ENCODE measurements at regions not wholly inside any gene's neighbourhood (a gene's known extent, or its start where the extent isn't known, plus 50 kb on each side); places are given as distances from the start of the nearest gene placed in this dataset.
A peak's percentile ranks its signal among the peaks of the same experiment; 100 is the strongest.
"Not testable (repeated sequence)": the region's sequence is repeated elsewhere in the genome, so short reads cannot be mapped to it uniquely, and the experiment has no call there.

DNA sequence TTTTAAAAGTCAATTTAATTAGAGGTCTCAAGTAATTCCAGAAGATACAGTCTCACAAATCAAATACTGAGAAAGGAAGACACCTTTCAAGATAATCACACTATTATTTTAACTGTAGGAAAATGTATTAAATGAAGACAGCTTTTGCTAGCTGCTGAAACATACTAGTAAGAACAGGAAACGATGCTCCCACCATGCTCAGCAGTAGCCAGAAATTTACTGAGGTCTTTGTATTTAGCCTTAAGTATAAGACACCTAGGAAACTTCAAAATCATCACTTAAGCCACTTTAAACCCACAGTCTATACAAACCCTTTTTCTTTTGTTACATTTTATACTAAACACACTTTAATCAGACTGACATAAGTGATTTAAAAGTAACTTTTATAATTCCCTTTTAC is 72.7 kb upstream of the NPIPB12 start:
- H3K4me1 ChIP-seq; H3K4me3 ChIP-seq; H3K36me3 ChIP-seq; DNase-seq; H3K9me3 ChIP-seq; H3K27me3 ChIP-seq; intact Hi-C loops (cut with DNase I); ATAC-seq; H3K27ac ChIP-seq: not testable (repeated sequence)
- peak; percentile 20 for FAIRE-seq
- 83 to 100% methylated on average over 1 of the region's 1 CpG for WGBS, 2 donors

DNA sequence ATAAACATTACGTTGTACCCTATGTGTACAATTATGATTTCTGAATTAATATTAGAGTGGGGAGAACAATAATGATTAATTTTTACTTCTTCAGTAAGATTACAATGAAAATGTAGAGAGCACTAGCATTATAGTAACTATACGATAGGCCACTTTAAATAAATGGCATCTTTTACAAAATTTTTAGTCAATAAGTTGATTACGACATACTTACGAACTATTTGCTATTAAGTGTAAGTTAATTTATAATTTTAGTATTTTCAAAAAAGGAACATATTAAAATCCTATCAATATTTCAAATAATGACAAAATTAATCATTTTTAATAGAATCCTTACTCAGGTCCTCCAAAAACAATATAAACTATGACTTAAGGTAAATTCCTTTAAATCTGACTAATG is 75.6 kb upstream of the NPIPB12 start:
- H3K27me3 ChIP-seq; intact Hi-C loops (cut with DNase I); H3K36me3 ChIP-seq; DNase-seq; H3K9me3 ChIP-seq; H3K4me1 ChIP-seq; H3K27ac ChIP-seq; ATAC-seq; H3K4me3 ChIP-seq: not testable (repeated sequence)
- peak; percentile 94 for FAIRE-seq
- 89 to 92% methylated on average over 4 of the region's 4 CpGs for WGBS, 2 donors

DNA sequence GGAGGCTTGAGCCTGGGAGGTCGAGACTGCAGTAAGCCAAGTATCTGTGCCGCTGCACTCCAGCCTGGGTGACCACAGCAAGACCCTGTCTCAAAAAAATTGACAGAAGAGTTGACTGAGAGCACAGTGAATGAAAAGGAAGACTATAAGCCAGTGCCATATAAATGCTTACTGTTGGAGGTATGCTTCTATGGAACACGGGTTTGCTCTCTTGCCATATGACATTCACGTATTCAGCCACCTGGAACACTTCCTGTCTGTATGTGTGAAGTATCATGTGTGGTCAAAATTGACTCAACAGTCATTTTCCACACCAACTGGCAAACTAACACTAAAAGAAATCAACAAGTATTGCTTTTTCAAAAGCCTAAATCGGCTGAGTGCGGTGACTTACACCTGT is 71.1 kb upstream of the SPN start:
- H3K27me3 ChIP-seq; ATAC-seq; FAIRE-seq; H3K9me3 ChIP-seq; intact Hi-C loops (cut with DNase I); H3K36me3 ChIP-seq; H3K27ac ChIP-seq; H3K4me3 ChIP-seq; H3K4me1 ChIP-seq; DNase-seq: not testable (repeated sequence)
- WGBS, 2 donors: 93 to 97% methylated on average over 3 to 4 of the region's 6 CpGs

DNA sequence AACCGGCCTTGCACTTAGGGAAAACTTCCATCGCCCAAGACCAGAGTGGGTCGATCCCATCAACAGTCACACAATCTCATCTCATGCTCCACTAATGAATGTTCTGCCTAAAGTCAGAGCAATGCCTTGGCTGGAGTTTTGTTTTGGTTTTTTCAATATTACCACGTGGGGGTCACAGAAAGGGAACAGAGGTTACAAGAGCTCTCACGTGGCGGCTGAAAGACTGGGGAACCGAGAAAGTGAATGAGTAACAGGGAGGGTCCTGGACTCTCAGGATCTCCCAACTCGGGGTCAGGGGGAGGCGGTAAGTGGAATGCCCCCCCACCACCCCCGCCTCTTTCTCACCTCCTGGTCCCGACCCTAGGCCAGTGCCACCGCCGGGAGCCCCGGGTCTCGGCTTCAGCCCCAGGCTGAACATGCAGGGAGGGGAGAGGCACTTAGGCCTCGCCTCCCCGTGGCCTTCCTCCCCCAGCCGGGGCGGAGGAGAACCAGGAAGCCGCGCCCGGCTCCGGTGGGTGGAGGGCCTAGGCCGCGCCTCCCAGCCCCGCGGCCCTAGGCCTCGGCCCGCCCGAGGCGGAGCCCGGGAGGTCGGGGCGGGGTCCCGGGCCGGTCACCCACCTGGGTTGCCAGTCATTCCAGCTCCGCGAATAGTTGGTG is 68.7 kb upstream of the SPN start:
- H3K36me3 ChIP-seq; H3K4me1 ChIP-seq; FAIRE-seq; H3K9me3 ChIP-seq; intact Hi-C loops (cut with DNase I); H3K27me3 ChIP-seq: not testable (repeated sequence)
- ATAC-seq: peak; percentile 68 to 78 (median 76)
- DNase-seq: peak in 4 of 6 donors; percentile 51 to 79 (median 64)
- 0% methylated on average over 12 to 21 of the region's 38 CpGs for WGBS, 2 donors
- H3K27ac ChIP-seq: peak overlapping the region; percentile 82 to 93 (median 86)
- peak overlapping the region; percentile 40 to 59 (median 48) for H3K4me3 ChIP-seq

DNA sequence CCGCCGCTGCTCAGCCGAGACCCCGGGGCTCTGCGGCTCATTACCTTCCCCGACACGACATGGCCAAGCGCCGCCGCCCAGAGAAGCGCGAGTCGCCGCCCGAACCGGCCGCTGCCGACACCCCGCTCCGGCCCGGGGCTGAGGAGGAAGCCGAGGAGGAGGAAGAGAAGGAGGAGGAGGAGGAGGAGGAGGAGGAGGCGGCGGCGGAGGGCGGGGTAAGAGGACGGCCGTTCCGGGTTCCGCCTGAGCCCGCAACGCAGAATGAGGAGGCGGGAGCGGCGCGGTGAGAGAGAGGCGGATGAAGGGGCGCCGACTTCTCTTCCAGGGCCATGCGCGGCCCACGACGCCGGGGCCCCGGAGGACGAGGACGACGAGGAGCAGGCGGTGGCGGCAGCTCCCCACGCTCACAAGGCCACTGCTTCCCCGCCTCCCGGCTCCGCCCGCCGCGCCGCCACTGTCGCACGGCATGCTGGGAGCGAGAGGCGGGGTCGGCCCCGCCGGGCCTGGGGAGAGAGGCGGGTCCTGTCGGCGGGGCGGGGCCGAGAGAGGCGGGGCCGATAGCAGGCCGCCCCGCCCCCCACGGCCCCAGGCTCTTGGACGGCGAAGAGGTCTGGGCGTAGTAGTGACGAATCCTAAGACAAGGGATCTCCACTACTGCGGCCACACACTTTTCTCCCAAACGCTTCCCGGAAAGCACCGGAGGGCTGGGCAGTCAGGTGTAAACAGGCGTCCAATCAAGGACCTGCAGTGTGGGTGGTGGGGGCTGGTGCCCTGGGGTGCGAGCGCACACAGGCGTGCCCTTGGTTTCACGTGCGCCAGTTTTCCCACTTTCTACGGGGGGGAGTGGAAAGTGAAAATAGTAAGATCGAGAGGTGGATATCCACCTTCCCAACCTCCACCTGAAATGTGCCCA is 67.9 kb upstream of the SPN start:
- H3K9me3 ChIP-seq; intact Hi-C loops (cut with DNase I); FAIRE-seq; H3K27me3 ChIP-seq; H3K4me1 ChIP-seq; H3K36me3 ChIP-seq: not testable (repeated sequence)
- ATAC-seq (peak; percentile 92 to 97 (median 94)), DNase-seq (peak; percentile 91 to 97 (median 94))
- H3K27ac ChIP-seq: peak overlapping the region; percentile 82 to 93 (median 86)
- H3K4me3 ChIP-seq: peak overlapping the region; percentile 40 to 59 (median 48)
- WGBS, 2 donors: 0% methylated on average over 61 to 91 of the region's 91 CpGs

DNA sequence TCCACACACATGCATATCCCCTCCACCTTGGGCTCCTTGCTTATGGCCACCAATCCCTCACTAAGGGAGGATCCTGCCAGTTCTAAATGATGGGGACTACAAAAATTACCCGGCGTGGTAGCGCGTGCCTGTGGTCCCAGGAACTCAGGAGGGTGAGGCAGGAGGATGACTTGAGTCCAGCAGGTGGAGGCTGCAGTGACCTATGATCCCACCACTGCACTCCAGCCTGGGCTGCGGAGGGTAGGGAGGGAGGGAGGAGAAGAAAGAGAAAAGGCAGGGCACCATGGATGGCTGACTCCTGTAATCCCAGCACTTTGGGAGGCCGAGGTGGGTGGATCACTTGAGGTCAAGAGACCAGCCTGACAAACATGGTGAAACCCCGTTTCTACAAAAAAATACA is 66.0 kb upstream of the SPN start:
- H3K4me1 ChIP-seq; H3K36me3 ChIP-seq; intact Hi-C loops (cut with DNase I); H3K4me3 ChIP-seq; FAIRE-seq; ATAC-seq; H3K9me3 ChIP-seq; H3K27ac ChIP-seq; H3K27me3 ChIP-seq; DNase-seq: not testable (repeated sequence)
- 93 to 94% methylated on average over 7 of the region's 7 CpGs for WGBS, 2 donors

DNA sequence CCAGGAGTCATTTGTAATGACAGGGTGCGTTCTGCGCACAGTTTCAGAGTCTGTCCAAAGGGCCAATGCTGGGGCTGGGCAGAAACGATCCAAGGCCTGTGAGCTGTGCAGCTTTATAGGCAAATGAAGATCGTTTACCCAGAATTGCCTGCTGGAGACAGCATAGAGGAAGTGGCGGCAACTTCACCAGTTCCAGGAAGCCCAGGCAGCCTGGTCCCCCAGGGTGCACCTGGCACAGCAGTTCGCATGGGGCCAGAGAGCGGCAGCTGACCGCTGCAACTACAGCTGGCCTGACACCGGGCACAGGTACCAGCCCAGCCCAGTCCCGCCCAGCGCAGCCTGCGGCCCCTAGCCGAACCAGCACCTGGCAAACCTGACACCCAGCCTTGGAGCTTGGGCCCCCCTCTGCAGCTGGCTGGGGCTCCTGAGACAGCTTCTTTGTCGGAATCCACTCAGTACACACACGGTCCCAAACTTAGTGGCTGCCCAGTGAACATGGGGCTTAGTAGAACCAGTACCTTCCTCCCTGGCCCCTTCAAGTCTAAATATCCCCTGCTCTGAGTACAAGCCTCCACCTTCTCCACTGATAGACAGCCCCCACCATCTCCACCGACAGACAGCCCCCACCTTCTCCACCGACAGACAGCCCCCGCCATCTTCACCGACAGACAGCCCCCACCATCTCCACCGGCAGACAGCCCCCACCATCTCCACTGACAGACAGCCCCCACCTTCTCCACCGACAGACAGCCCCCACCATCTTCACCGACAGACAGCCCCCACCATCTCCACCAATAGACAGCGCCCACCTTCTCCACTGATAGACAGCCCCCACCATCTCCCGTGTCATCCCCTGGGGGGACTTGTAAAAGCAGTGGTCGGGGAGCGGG is 62.7 kb upstream of the SPN start:
- 73 to 78% methylated on average over 22 to 26 of the region's 26 CpGs for WGBS, 2 donors
- H3K27ac ChIP-seq; H3K27me3 ChIP-seq; H3K4me1 ChIP-seq; H3K36me3 ChIP-seq; intact Hi-C loops (cut with DNase I); DNase-seq; H3K4me3 ChIP-seq; H3K9me3 ChIP-seq; FAIRE-seq: not testable (repeated sequence)
- ATAC-seq: peak in 1 of 4 donors; percentile 10

DNA sequence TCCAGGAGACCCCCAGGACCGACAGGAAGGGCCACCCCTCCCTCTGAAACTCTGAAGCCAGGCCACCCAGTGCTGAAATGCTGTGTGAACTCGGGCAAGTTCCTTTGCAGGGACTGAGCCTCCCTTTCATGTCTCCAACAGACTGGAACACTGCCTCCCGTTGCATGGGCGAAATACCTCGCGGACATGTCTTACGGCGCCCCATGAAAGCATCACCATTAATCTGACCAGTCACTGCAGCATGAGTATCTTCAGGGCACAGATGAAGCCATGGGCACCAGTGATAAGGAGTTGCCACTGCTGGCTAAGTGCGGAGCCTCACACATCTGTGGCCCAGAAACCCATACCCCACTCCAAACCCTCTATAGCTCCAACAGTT is 60.8 kb upstream of the SPN start:
- H3K27ac ChIP-seq; H3K9me3 ChIP-seq; intact Hi-C loops (cut with DNase I); H3K36me3 ChIP-seq; ATAC-seq; DNase-seq; H3K4me1 ChIP-seq; H3K27me3 ChIP-seq; FAIRE-seq; H3K4me3 ChIP-seq: not testable (repeated sequence)
- whole genome bisulfite sequencing, 2 donors: 88% methylated on average over 9 of the region's 9 CpGs

DNA sequence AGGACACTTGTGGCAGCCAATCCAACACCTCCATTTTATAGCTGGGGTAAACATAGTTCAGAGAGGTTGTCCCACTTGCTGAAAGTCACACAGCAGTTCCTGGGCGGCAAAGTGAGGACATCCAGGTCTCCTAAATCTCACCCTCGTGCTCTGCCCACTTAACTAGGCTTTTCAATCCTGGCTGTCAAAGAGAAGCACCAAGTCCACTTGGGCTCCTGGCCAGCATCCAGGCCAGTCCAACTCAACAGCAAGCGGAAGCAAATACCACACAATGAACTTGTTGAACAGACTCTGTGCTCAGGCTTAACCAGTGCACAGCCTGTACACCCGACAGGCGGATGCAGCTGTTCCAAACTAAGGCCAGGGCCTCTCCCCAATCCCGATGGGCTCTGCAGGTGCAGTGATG is 60.4 kb upstream of the SPN start:
- ATAC-seq; H3K4me3 ChIP-seq; H3K27me3 ChIP-seq; H3K27ac ChIP-seq; intact Hi-C loops (cut with DNase I); FAIRE-seq; DNase-seq; H3K36me3 ChIP-seq; H3K4me1 ChIP-seq; H3K9me3 ChIP-seq: not testable (repeated sequence)
- WGBS, 2 donors: 62 to 70% methylated on average over 6 of the region's 6 CpGs

DNA sequence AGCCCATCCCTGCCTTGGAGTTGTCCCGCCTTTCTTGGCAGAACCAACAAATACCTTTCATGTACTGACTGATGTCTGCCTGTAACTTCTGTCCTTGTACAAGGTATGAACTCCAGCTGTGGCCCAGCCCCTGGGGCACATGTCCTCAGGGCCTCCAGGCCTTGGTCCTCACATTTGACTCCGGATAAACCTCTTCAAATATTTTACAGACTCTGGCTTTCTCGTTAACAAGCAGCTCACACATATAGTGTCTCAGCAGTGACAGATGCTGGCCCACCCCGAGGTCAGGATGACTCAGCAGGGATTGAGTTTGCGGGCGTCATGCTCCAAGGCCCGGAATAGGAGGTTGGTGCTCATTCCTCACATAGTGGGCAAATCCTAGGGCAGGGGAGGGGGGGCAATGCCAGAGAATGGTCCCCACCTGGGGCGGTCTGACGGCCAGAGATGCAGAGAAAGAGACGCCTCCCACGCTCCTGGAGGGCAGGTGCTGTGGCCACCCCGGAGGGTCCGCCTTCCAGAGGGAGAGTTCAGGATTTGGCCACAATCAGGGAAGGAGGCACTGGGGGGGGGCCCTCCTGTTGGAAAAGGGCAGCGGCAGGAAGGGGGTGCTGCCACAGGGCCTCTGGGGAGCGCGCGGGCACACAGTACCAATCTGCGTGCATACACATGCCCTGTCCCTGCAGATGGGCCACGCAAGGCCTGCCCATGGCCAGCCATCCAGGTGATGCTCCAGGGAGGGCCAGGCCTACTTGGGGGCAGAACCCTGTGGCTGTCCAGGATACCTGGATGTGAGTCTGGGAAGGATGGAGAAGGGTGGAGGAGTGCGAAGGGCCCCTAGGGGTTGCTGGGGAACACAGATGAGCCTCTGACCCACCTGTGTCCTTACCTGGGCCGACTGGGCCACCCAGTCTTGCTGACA is 58.2 kb upstream of the SPN start:
- H3K4me3 ChIP-seq; H3K27ac ChIP-seq; H3K9me3 ChIP-seq; ATAC-seq; H3K4me1 ChIP-seq; DNase-seq; FAIRE-seq; H3K36me3 ChIP-seq; H3K27me3 ChIP-seq; intact Hi-C loops (cut with DNase I): not testable (repeated sequence)
- 72 to 80% methylated on average over 18 to 21 of the region's 21 CpGs for WGBS, 2 donors
